ENCODE measurements at regions not wholly inside any gene's neighbourhood (a gene's known extent, or its start where the extent isn't known, plus 50 kb on each side); places are given as distances from the start of the nearest gene placed in this dataset.

- Histone ChIP-seq H3K27me3 (ENCODE audit: insufficient read depth, low read length) (0 out of 2 replicates have a peak, but pooled peaks cover 3% of the 10 kb centered on the region), H3K4me3 (ENCODE audit: low read depth, low read length, poor library complexity, severe bottlenecking) (no peak overlapping the region), H3K9me3 (ENCODE audit: low read length) (no peaks in the 10 kb centered on the region), H4K20me1 (ENCODE audit: insufficient read depth, low read length) (no peaks in the 10 kb centered on the region), H3K27ac (ENCODE audit: low read depth, low read length, poor library complexity, severe bottlenecking) (no peak overlapping the region), H3K9ac (ENCODE audit: low read length) (no peak overlapping the region), H3F3A (ENCODE audit: insufficient read depth, low read length) (no peaks in the 10 kb centered on the region), H2AFZ (ENCODE audit: low read length) (no peak overlapping the region), H3K4me2 (ENCODE audit: low read length) (no peak overlapping the region), H3K79me2 (ENCODE audit: insufficient read depth, low read length) (no peaks in the 10 kb centered on the region), H3K36me3 (ENCODE audit: insufficient read depth, low read length) (no peaks in the 10 kb centered on the region), H3K4me1 (ENCODE audit: insufficient read depth, low read length, severe bottlenecking) (no peaks in the 10 kb centered on the region), H3K9me2 (ENCODE audit: low read depth, low read length) (no peaks in the 10 kb centered on the region)
- TF ChIP-seq EZH2 (IDR thresholded peaks at IDR 0.05; ENCODE audit: borderline replicate concordance, low read length) = no peak
- TF ChIP-seq CTCF (IDR thresholded peaks at IDR 0.05; ENCODE audit: low read length) = no peak
These were observed 465.7 kb downstream of the GADD45G start for GRCh38 chr9:90070469-90070868.

GRCh38 chr9:90070931-90071660 is 466.3 kb downstream of the GADD45G start:
- H3K27me3 ChIP-seq (ENCODE audit: insufficient read depth, low read length) = 0 out of 2 replicates have a peak, but pooled peaks cover 3% of the 10 kb centered on the region
- no peaks in the 10 kb centered on the region for H4K20me1 ChIP-seq (ENCODE audit: insufficient read depth, low read length)
- TF ChIP-seq EZH2 (IDR thresholded peaks at IDR 0.05; ENCODE audit: borderline replicate concordance, low read length) (no peak), CTCF (IDR thresholded peaks at IDR 0.05; ENCODE audit: low read length) (no peak)
- no peaks in the 10 kb centered on the region for H3K79me2 ChIP-seq (ENCODE audit: insufficient read depth, low read length)
- no peak overlapping the region for H3K4me3 ChIP-seq (ENCODE audit: low read depth, low read length, poor library complexity, severe bottlenecking)
- no peak overlapping the region for H3K9ac ChIP-seq (ENCODE audit: low read length)
- no peak overlapping the region for H2AFZ ChIP-seq (ENCODE audit: low read length)
- H3K27ac ChIP-seq (ENCODE audit: low read depth, low read length, poor library complexity, severe bottlenecking) = no peak overlapping the region
- no peaks in the 10 kb centered on the region for H3F3A ChIP-seq (ENCODE audit: insufficient read depth, low read length)
- no peaks in the 10 kb centered on the region for H3K9me3 ChIP-seq (ENCODE audit: low read length)
- no peaks in the 10 kb centered on the region for H3K36me3 ChIP-seq (ENCODE audit: insufficient read depth, low read length)
- no peak overlapping the region for H3K4me2 ChIP-seq (ENCODE audit: low read length)
- no peaks in the 10 kb centered on the region for H3K4me1 ChIP-seq (ENCODE audit: insufficient read depth, low read length, severe bottlenecking)
- no peaks in the 10 kb centered on the region for H3K9me2 ChIP-seq (ENCODE audit: low read depth, low read length)

GRCh38 chr9:90073186-90073945 is 468.6 kb downstream of the GADD45G start:
- Histone ChIP-seq H3K9me3 (ENCODE audit: low read length) (no peaks in the 10 kb centered on the region), H3K4me1 (ENCODE audit: insufficient read depth, low read length, severe bottlenecking) (no peaks in the 10 kb centered on the region), H3K4me2 (ENCODE audit: low read length) (no peak overlapping the region), H3K36me3 (ENCODE audit: insufficient read depth, low read length) (no peaks in the 10 kb centered on the region), H4K20me1 (ENCODE audit: insufficient read depth, low read length) (no peaks in the 10 kb centered on the region), H3K4me3 (ENCODE audit: low read depth, low read length, poor library complexity, severe bottlenecking) (no peak overlapping the region), H3K79me2 (ENCODE audit: insufficient read depth, low read length) (no peaks in the 10 kb centered on the region), H3K27me3 (ENCODE audit: insufficient read depth, low read length) (0 out of 2 replicates have a peak, but pooled peaks cover 3% of the 10 kb centered on the region), H3K9me2 (ENCODE audit: low read depth, low read length) (no peaks in the 10 kb centered on the region), H3K27ac (ENCODE audit: low read depth, low read length, poor library complexity, severe bottlenecking) (no peak overlapping the region), H3K9ac (ENCODE audit: low read length) (no peak overlapping the region), H3F3A (ENCODE audit: insufficient read depth, low read length) (no peaks in the 10 kb centered on the region), H2AFZ (ENCODE audit: low read length) (no peak overlapping the region)
- TF ChIP-seq CTCF (IDR thresholded peaks at IDR 0.05; ENCODE audit: low read length) (no peak), EZH2 (IDR thresholded peaks at IDR 0.05; ENCODE audit: borderline replicate concordance, low read length) (no peak)

All from OCI-LY1 (cell line).